K562 (cell line): ENCODE measurements at regions not wholly inside any gene's neighbourhood (a gene's known extent, or its start where the extent isn't known, plus 50 kb on each side); places are given as distances from the start of the nearest gene placed in this dataset.
A peak's percentile ranks its signal among the peaks of the same experiment; 100 is the strongest.

Source experiments
- ATAC-seq: fragments of 200-7000 bp; cut with Tn5 transposase; 3 replicates; pipeline ENCODE4 v1.9.1; 2020; ENCODE audit warnings: moderate library complexity
- BruUV-seq: library from RNA; stranded (reverse); fragments of 400-500 nt; replicated peaks from 2 replicates; lab custom pipeline; 2021; lab: Mats Ljungman, UMichigan
- CTCF ChIA-PET: fragments of 300-600 bp; formaldehyde crosslinking; extraction: SDS; loops from one replicate; lab custom pipeline; 2021; ENCODE audit warnings: low intra/inter-chr PET ratio; lab: Yijun Ruan, JAX
- POLR2A ChIA-PET: fragments of 300-600, 350-650 bp; sonication (Branson Sonifier 250); formaldehyde crosslinking; extraction: SDS; loops from one replicate; lab custom pipeline; 2021; ENCODE audit warnings: antibody characterized with exemption, inconsistent platforms; lab: Yijun Ruan, JAX
- DNase-seq, 4 experiments: peaks; one replicate each; pipeline versions ENCODE4 v3.0.0 to v3.0.0-alpha.2; 2011 to 2018; ENCODE audit warnings: low spot score in 3 of 4, mixed read lengths in 3 of 4; ENCODE audit errors: extremely low read depth in 1 of 4
- FAIRE-seq: peaks from 2 replicates; lab custom pipeline; 2011; peaks lifted over from hg19 to GRCh38; lab: Jason Lieb, UNC
- H2AFZ ChIP-seq: 2 replicates; pipeline ENCODE4 v1.6.0; 2011; ENCODE audit warnings: low read depth, low read length, control low read depth, inconsistent platforms
- H3K27ac ChIP-seq: fragments of 200-600 bp; 3 replicates; pipeline ENCODE4 v1.8.0; 2011; ENCODE audit warnings: low read depth, mild to moderate bottlenecking, control low read depth, inconsistent platforms, low read length, moderate library complexity, mixed read lengths; ENCODE audit errors: extremely low read depth
- H3K27me3 ChIP-seq, 2 experiments: fragments of 300-600 bp in 1 of 2; 2 replicates in 1 of 2; 3 replicates in 1 of 2; pipeline versions ENCODE4 v1.6.0 to v1.8.0; 2011; ENCODE audit warnings: inconsistent platforms in 2 of 2, low read length in 2 of 2, mild to moderate bottlenecking in 1 of 2, mixed read lengths in 1 of 2, moderate library complexity in 1 of 2; ENCODE audit not compliant: control insufficient read depth in 2 of 2, insufficient read depth in 2 of 2
- H3K36me3 ChIP-seq: fragments of 300-600 bp; 3 replicates; pipeline ENCODE4 v1.8.0; 2011; ENCODE audit warnings: mild to moderate bottlenecking, low read length, inconsistent platforms; ENCODE audit not compliant: control insufficient read depth, insufficient read depth
- H3K4me1 ChIP-seq, 2 experiments: fragments of 200-600 bp in 1 of 2; replicated peaks in 1 of 2; 2 replicates in 1 of 2; 3 replicates in 1 of 2; pipeline versions ENCODE4 v1.5.1 to v1.8.0; 2011; ENCODE audit warnings: inconsistent platforms in 2 of 2, low read length in 2 of 2, mild to moderate bottlenecking in 1 of 2, mixed read lengths in 1 of 2, moderate library complexity in 1 of 2; ENCODE audit not compliant: control insufficient read depth in 2 of 2, insufficient read depth in 2 of 2
- H3K4me2 ChIP-seq: 2 replicates; pipeline ENCODE4 v1.6.1; 2011; ENCODE audit warnings: low read length, control low read depth, inconsistent platforms, mixed read lengths; ENCODE audit not compliant: insufficient read depth
- H3K4me3 ChIP-seq: fragments of 200-600 bp; sonication (generic), shearing (Covaris generic); 2 replicates; pipeline ENCODE4 v1.5.1; 2016; ENCODE audit warnings: control low read depth, inconsistent platforms
- H3K79me2 ChIP-seq: fragments of 200-600 bp; 3 replicates; pipeline ENCODE4 v1.8.0; 2011; ENCODE audit warnings: low read length, inconsistent platforms; ENCODE audit not compliant: control insufficient read depth, insufficient read depth
- H3K9ac ChIP-seq, 2 experiments: 2 replicates each; pipeline versions ENCODE4 v1.6.0 to v1.6.1; 2011; ENCODE audit warnings: low read depth in 2 of 2, low read length in 2 of 2, control low read depth in 1 of 2, inconsistent platforms in 1 of 2, mild to moderate bottlenecking in 1 of 2, mixed read lengths in 1 of 2; ENCODE audit not compliant: insufficient read depth in 1 of 2
- H3K9me1 ChIP-seq: one replicate; pipeline ENCODE4 v1.6.0; 2011; ENCODE audit warnings: inconsistent platforms, mild to moderate bottlenecking, low read length, moderate library complexity; ENCODE audit not compliant: control insufficient read depth, insufficient read depth
- H3K9me3 ChIP-seq: replicated peaks from 2 replicates; pipeline ENCODE4 v1.5.1; 2011; ENCODE audit warnings: low read depth, low read length, inconsistent platforms; ENCODE audit not compliant: control insufficient read depth, insufficient read depth
- H4K20me1 ChIP-seq: replicated peaks from 2 replicates; pipeline ENCODE4 v1.6.1; 2011; ENCODE audit warnings: low read length, inconsistent platforms, mixed read lengths; ENCODE audit not compliant: control insufficient read depth, insufficient read depth
- CTCF ChIP-seq, 3 experiments: IDR thresholded peaks in 2 of 3; conservative IDR thresholded peaks in 1 of 3; 2 replicates each; pipeline ENCODE4 v1.5.1; 2011 to 2012; ENCODE audit warnings: low read length in 3 of 3, mild to moderate bottlenecking in 3 of 3, control low read depth in 2 of 3, improper control_type of control experiment in 1 of 3, inconsistent platforms in 1 of 3, low read depth in 1 of 3, mixed read lengths in 1 of 3, moderate library complexity in 1 of 3; ENCODE audit not compliant: insufficient read depth in 2 of 3
- CXXC5 ChIP-seq: fragments of 250-450 bp; sonication (Bioruptor Pico); IDR thresholded peaks from 2 replicates; pipeline ENCODE4 v1.8.0; 2022; ENCODE audit warnings: inconsistent platforms, mild to moderate bottlenecking, moderate library complexity
- EZH2 ChIP-seq: IDR thresholded peaks from 2 replicates; pipeline ENCODE4 v1.6.1; 2012; ENCODE audit warnings: low read depth, mild to moderate bottlenecking, inconsistent platforms, low read length, borderline replicate concordance
- GTF2F1 ChIP-seq: IDR thresholded peaks from 2 replicates; pipeline ENCODE4 v1.6.1; 2011; ENCODE audit warnings: low read depth, low read length, improper control_type of control experiment
- HMG20A ChIP-seq: fragments of 450-650 bp; formaldehyde crosslinking; conservative IDR thresholded peaks from 2 replicates; pipeline ENCODE4 v1.4.0; 2020; ENCODE audit warnings: mild to moderate bottlenecking, mixed read lengths
- KAT7 ChIP-seq: sonication (generic); formaldehyde crosslinking; IDR thresholded peaks from 2 replicates; pipeline ENCODE4 v1.8.0; 2022; ENCODE audit warnings: missing genetic modification reagents, mild to moderate bottlenecking, borderline replicate concordance
- L3MBTL2 ChIP-seq: fragments of 450-650 bp; IDR thresholded peaks from 2 replicates; pipeline ENCODE4 v1.6.1; 2016; ENCODE audit warnings: mild to moderate bottlenecking, moderate library complexity
- NFE2 ChIP-seq: IDR thresholded peaks from 2 replicates; pipeline ENCODE4 v1.6.1; 2014; ENCODE audit warnings: antibody characterized with exemption, low read depth
- SMARCC2 ChIP-seq: fragments of 450-650 bp; IDR thresholded peaks from 2 replicates; pipeline ENCODE4 v1.6.1; 2017; ENCODE audit warnings: antibody characterized with exemption, moderate library complexity, mild to moderate bottlenecking, low read depth
- SMC3 ChIP-seq: conservative IDR thresholded peaks from 2 replicates; pipeline ENCODE4 v1.6.1; 2011; ENCODE audit warnings: low read depth, low read length, improper control_type of control experiment; ENCODE audit not compliant: insufficient read depth
- STAG1 ChIP-seq: sonication (generic); formaldehyde crosslinking; IDR thresholded peaks from 2 replicates; pipeline ENCODE4 v1.5.0; 2020; ENCODE audit warnings: missing genetic modification reagents, borderline replicate concordance
- ZBTB33 ChIP-seq: sonication (generic); formaldehyde crosslinking; IDR thresholded peaks from 2 replicates; pipeline ENCODE4 v1.8.1; 2023; ENCODE audit warnings: mild to moderate bottlenecking, missing genetic modification reagents
- ZNF124 ChIP-seq: sonication (generic); formaldehyde crosslinking; IDR thresholded peaks from 2 replicates; pipeline ENCODE4 v1.8.1; 2022; ENCODE audit warnings: missing genetic modification reagents
- ZNF165 ChIP-seq: fragments of 250-450 bp; sonication (Bioruptor Pico); IDR thresholded peaks from 2 replicates; pipeline ENCODE4 v1.4.0; 2020; ENCODE audit warnings: borderline replicate concordance
- ZNF75A ChIP-seq: fragments of 450-650 bp; formaldehyde crosslinking; IDR thresholded peaks from 2 replicates; pipeline ENCODE4 v1.4.0; 2020; ENCODE audit warnings: mild to moderate bottlenecking
- WGBS: fragments of 100-300 bp; shearing (Covaris generic); methylation state at CpG from one replicate; pipeline ENCODE4 v1.1.6; 2016; ENCODE audit warnings: low coverage, mixed read lengths; ENCODE audit not compliant: insufficient coverage; ENCODE audit errors: missing lambda C conversion rate; 5-methylcytosine and 5-hydroxymethylcytosine counted together
- in situ Hi-C: fragments of 300-500 bp; cut with MboI; formaldehyde crosslinking; loops from 4 replicates; pipeline ENCODE4 v1.15.0; 2018; ENCODE audit warnings: inconsistent platforms, mixed read lengths
- intact Hi-C: fragments of 100-400 bp; cut with micrococcal nuclease; formaldehyde crosslinking; loops from 2 replicates; pipeline ENCODE4 v1.14.2; 2022
- TF ChIP-seq, protein P1 (sequence below): fragments of 250-450 bp; sonication (Bioruptor Pico); IDR thresholded peaks from 2 replicates; pipeline ENCODE4 v1.8.0; 2021; ENCODE audit warnings: moderate library complexity, mild to moderate bottlenecking, inconsistent platforms
- TF ChIP-seq, protein P2 (sequence below): conservative IDR thresholded peaks from 2 replicates; pipeline ENCODE4 v1.6.1; 2011; ENCODE audit warnings: low read depth, mild to moderate bottlenecking, low read length; ENCODE audit not compliant: control insufficient read depth

- ChIA-PET CTCF (no interaction called here), POLR2A (interaction anchor here (0.7 kb wide), 1 partner anchor 177 kb away, joined by 3 read pairs; no protein-coding TSS in a partner anchor)
- Histone ChIP-seq H3K9ac (no peak overlapping the region), H3K4me1 (no peaks in the 10 kb centered on the region), H3K9me1 (no peaks in the 10 kb centered on the region), H3K27ac (no peak overlapping the region), H3K36me3 (no peaks in the 10 kb centered on the region), H3K27me3 (peaks cover 14 to 24% of the 10 kb centered on the region in 2 experiments; a peak in 4 of 5 replicates), H4K20me1 (no peaks in the 10 kb centered on the region), H3K4me3 (no peak overlapping the region), H3K4me2 (no peak overlapping the region), H3K9me3 (no peaks in the 10 kb centered on the region), H3K79me2 (no peaks in the 10 kb centered on the region), H2AFZ (no peak overlapping the region)
- peak in 1 of 4 experiments; percentile 23 for DNase-seq
- intact Hi-C loops: loop anchor here (10.0 kb wide), 3 partner anchors 178 to 1158 kb away; no protein-coding TSS in a partner anchor
- ATAC-seq: peak; percentile 42; the same call in 1 of the 3 replicates
- 0% methylated on average over 4 of the region's 4 CpGs for WGBS
- FAIRE-seq: peak; percentile 32
- no TSS peak for BruUV-seq
- in situ Hi-C loops: no loop called here
- TF ChIP-seq STAG1 (no peak), KAT7 (no peak), CXXC5 (no peak), SMARCC2 (no peak), ZBTB33 (CRISPR knock-in tag) (no peak), CTCF (IDR thresholded peaks at IDR 0.05 in 2 of 3, conservative IDR thresholded peaks at IDR 0.05 in 1 of 3; ENCODE audit: insufficient read depth in 2 of 3, low read depth in 1 of 3, low read length in 3 of 3) (peak; percentile 47 to 60 (median 58); a peak in 5 of 6 replicates), HMG20A (CRISPR knock-in tag) (no peak), ZNF124 (CRISPR knock-in tag) (no peak), L3MBTL2 (no peak), ZNF165 (no peak), EZH2 (no peak), SMC3 (no peak), NFE2 (peak; percentile 60; the same call in 1 of the 2 replicates), GTF2F1 (no peak), ZNF75A (CRISPR knock-in tag) (no peak)
- TF ChIP-seq, protein P1, sequence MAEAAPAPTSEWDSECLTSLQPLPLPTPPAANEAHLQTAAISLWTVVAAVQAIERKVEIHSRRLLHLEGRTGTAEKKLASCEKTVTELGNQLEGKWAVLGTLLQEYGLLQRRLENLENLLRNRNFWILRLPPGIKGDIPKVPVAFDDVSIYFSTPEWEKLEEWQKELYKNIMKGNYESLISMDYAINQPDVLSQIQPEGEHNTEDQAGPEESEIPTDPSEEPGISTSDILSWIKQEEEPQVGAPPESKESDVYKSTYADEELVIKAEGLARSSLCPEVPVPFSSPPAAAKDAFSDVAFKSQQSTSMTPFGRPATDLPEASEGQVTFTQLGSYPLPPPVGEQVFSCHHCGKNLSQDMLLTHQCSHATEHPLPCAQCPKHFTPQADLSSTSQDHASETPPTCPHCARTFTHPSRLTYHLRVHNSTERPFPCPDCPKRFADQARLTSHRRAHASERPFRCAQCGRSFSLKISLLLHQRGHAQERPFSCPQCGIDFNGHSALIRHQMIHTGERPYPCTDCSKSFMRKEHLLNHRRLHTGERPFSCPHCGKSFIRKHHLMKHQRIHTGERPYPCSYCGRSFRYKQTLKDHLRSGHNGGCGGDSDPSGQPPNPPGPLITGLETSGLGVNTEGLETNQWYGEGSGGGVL (CRISPR knock-in tag): no peak
- TF ChIP-seq, protein P2, sequence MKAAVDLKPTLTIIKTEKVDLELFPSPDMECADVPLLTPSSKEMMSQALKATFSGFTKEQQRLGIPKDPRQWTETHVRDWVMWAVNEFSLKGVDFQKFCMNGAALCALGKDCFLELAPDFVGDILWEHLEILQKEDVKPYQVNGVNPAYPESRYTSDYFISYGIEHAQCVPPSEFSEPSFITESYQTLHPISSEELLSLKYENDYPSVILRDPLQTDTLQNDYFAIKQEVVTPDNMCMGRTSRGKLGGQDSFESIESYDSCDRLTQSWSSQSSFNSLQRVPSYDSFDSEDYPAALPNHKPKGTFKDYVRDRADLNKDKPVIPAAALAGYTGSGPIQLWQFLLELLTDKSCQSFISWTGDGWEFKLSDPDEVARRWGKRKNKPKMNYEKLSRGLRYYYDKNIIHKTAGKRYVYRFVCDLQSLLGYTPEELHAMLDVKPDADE: no peak
Measured at GRCh38 chr5:10866913-10867312, 105.9 kb upstream of the DAP start.
